HEK293 (cell line): ENCODE measurements at regions not wholly inside any gene's neighbourhood (a gene's known extent, or its start where the extent isn't known, plus 50 kb on each side); places are given as distances from the start of the nearest gene placed in this dataset.
"Not testable (repeated sequence)": the region's sequence is repeated elsewhere in the genome, so short reads cannot be mapped to it uniquely, and the experiment has no call there.

Experiments
- CTCF ChIA-PET: fragments of 350-600 bp; formaldehyde crosslinking; extraction: SDS; loops from one replicate; lab custom pipeline; 2021; ENCODE audit warnings: antibody characterized with exemption; lab: Yijun Ruan, JAX
- POLR2A ChIA-PET: fragments of 300-600 bp; formaldehyde crosslinking; extraction: SDS; loops from one replicate; lab custom pipeline; 2020; ENCODE audit warnings: antibody characterized with exemption, inconsistent platforms; lab: Yijun Ruan, JAX
- H3K27ac ChIP-seq: fragments of 200-500 bp; sonication (Bioruptor generic); 2 replicates; pipeline ENCODE4 v1.5.1; 2014; ENCODE audit warnings: low read depth, low read length, control low read depth, inconsistent platforms; ENCODE audit errors: extremely low read depth
- H3K36me3 ChIP-seq, 2 experiments: fragments of 200-500 bp in 1 of 2; sonication (Bioruptor generic) in 1 of 2; 1 replicate in 1 of 2; 2 replicates in 1 of 2; pipeline ENCODE4 v1.5.1; 2014 to 2017; ENCODE audit warnings: inconsistent platforms in 2 of 2, low read length in 2 of 2; ENCODE audit not compliant: control insufficient read depth in 2 of 2, insufficient read depth in 1 of 2
- H3K4me1 ChIP-seq: fragments of 200-500 bp; sonication (Bioruptor generic); 2 replicates; pipeline ENCODE4 v1.5.1; 2014; ENCODE audit warnings: mild to moderate bottlenecking, low read length, inconsistent platforms; ENCODE audit not compliant: control insufficient read depth, insufficient read depth
- H3K4me3 ChIP-seq: 2 replicates; pipeline ENCODE4 v1.5.1; 2011; ENCODE audit warnings: low read depth, mild to moderate bottlenecking, control low read depth, low read length, moderate library complexity
- H3K9me3 ChIP-seq: fragments of 200-500 bp; sonication (Bioruptor generic); 2 replicates; pipeline ENCODE4 v1.5.1; 2014; ENCODE audit warnings: low read depth, low read length, inconsistent platforms; ENCODE audit not compliant: control insufficient read depth, insufficient read depth
- HIC1 ChIP-seq: fragments of 450-650 bp; formaldehyde crosslinking; IDR thresholded peaks from 2 replicates; pipeline ENCODE4 v1.5.1; 2016; ENCODE audit warnings: missing biosample characterization, missing genetic modification characterization
- ZBTB48 ChIP-seq: fragments of 450-650 bp; formaldehyde crosslinking; IDR thresholded peaks from 2 replicates; pipeline ENCODE4 v1.5.1; 2016; ENCODE audit warnings: missing biosample characterization, missing genetic modification characterization
- ZBTB8A ChIP-seq: fragments of 450-650 bp; formaldehyde crosslinking; IDR thresholded peaks from 2 replicates; pipeline ENCODE4 v1.5.1; 2016; ENCODE audit warnings: missing biosample characterization, missing genetic modification characterization
- ZFHX2 ChIP-seq: fragments of 450-650 bp; formaldehyde crosslinking; conservative IDR thresholded peaks from 2 replicates; pipeline ENCODE4 v1.5.1; 2016; ENCODE audit warnings: missing biosample characterization, missing genetic modification characterization
- ZIC2 ChIP-seq: fragments of 450-650 bp; formaldehyde crosslinking; IDR thresholded peaks from 2 replicates; pipeline ENCODE4 v1.5.1; 2016; ENCODE audit warnings: missing biosample characterization, missing genetic modification characterization
- ZNF324 ChIP-seq: fragments of 450-650 bp; formaldehyde crosslinking; IDR thresholded peaks from 2 replicates; pipeline ENCODE4 v1.5.1; 2016; ENCODE audit warnings: missing biosample characterization, missing genetic modification characterization
- ZNF501 ChIP-seq: fragments of 450-650 bp; formaldehyde crosslinking; IDR thresholded peaks from 2 replicates; pipeline ENCODE4 v1.5.1; 2016; ENCODE audit warnings: missing biosample characterization, missing genetic modification characterization
- ZNF596 ChIP-seq: fragments of 450-650 bp; IDR thresholded peaks from 2 replicates; pipeline ENCODE4 v1.5.0; 2018; ENCODE audit warnings: missing biosample characterization, mild to moderate bottlenecking, missing genetic modification characterization, moderate library complexity
- ZNF660 ChIP-seq: fragments of 450-650 bp; IDR thresholded peaks from 2 replicates; pipeline ENCODE4 v1.5.1; 2018; ENCODE audit warnings: missing biosample characterization, mild to moderate bottlenecking, missing genetic modification characterization
- TF ChIP-seq, protein P1 (sequence below): fragments of 450-650 bp; formaldehyde crosslinking; IDR thresholded peaks from 2 replicates; pipeline ENCODE4 v1.5.1; 2016; ENCODE audit warnings: missing biosample characterization, missing genetic modification characterization
- TF ChIP-seq, protein P2 (sequence below): fragments of 450-650 bp; formaldehyde crosslinking; IDR thresholded peaks from 2 replicates; pipeline ENCODE4 v1.5.1; 2017; ENCODE audit warnings: missing biosample characterization, missing genetic modification characterization

GRCh38 chr7:149635561-149636329 lies 137.6 kb downstream of the ZNF467 start (continued):
- TF ChIP-seq HIC1 (peak; percentile 68), ZBTB8A (tag by site-specific recombination) (peak; percentile 91), ZBTB48 (tag by site-specific recombination) (peak; percentile 87), ZNF324 (tag by site-specific recombination) (peak; percentile 75), ZNF501 (tag by site-specific recombination) (no peak), ZNF660 (tag by site-specific recombination) (peak; percentile 79; the same call in 1 of the 2 replicates), ZNF596 (tag by site-specific recombination) (peak; percentile 68; the same call in 1 of the 2 replicates)
- TF ChIP-seq, all 188 proteins: peak for 35

GRCh38 chr7:149633976-149634945 lies 136.7 kb upstream of the ZNF746 start:
- Histone ChIP-seq H3K4me1 (no peaks in the 10 kb centered on the region), H3K4me3 (no peak overlapping the region), H3K36me3 (no peaks in the 10 kb centered on the region), H3K27ac (no peak overlapping the region), H3K9me3 (no peaks in the 10 kb centered on the region)
- 0 out of 2 replicates have a peak, but pooled peaks have one; percentile 16 for TF ChIP-seq ZIC2 (tag by site-specific recombination)
- TF ChIP-seq, protein P1, sequence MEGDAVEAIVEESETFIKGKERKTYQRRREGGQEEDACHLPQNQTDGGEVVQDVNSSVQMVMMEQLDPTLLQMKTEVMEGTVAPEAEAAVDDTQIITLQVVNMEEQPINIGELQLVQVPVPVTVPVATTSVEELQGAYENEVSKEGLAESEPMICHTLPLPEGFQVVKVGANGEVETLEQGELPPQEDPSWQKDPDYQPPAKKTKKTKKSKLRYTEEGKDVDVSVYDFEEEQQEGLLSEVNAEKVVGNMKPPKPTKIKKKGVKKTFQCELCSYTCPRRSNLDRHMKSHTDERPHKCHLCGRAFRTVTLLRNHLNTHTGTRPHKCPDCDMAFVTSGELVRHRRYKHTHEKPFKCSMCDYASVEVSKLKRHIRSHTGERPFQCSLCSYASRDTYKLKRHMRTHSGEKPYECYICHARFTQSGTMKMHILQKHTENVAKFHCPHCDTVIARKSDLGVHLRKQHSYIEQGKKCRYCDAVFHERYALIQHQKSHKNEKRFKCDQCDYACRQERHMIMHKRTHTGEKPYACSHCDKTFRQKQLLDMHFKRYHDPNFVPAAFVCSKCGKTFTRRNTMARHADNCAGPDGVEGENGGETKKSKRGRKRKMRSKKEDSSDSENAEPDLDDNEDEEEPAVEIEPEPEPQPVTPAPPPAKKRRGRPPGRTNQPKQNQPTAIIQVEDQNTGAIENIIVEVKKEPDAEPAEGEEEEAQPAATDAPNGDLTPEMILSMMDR (tag by site-specific recombination) = no peak
- ChIA-PET POLR2A (no interaction called here), CTCF (interaction anchor here (0.6 to 2.7 kb wide), 2 partner anchors 9 to 113 kb away, joined by 4 to 15 read pairs; no protein-coding TSS in a partner anchor)

GRCh38 chr7:149628361-149629149 lies 130.9 kb upstream of the ZNF746 start:
- H3K9me3 ChIP-seq, H3K27ac ChIP-seq, H3K36me3 ChIP-seq, POLR2A ChIA-PET, H3K4me3 ChIP-seq, H3K4me1 ChIP-seq: not testable (repeated sequence)
- TF ChIP-seq ZFHX2 (tag by site-specific recombination) = peak; percentile 14; the same call in 1 of the 2 replicates
- TF ChIP-seq, protein P2, sequence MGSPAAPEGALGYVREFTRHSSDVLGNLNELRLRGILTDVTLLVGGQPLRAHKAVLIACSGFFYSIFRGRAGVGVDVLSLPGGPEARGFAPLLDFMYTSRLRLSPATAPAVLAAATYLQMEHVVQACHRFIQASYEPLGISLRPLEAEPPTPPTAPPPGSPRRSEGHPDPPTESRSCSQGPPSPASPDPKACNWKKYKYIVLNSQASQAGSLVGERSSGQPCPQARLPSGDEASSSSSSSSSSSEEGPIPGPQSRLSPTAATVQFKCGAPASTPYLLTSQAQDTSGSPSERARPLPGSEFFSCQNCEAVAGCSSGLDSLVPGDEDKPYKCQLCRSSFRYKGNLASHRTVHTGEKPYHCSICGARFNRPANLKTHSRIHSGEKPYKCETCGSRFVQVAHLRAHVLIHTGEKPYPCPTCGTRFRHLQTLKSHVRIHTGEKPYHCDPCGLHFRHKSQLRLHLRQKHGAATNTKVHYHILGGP (tag by site-specific recombination) = 0 out of 2 replicates have a peak, but pooled peaks have one; percentile 10
- CTCF ChIA-PET = interaction anchor here (0.6 to 1.6 kb wide), 2 partner anchors 34 to 1891 kb away, joined by 3 to 8 read pairs; partner anchors contain the start of gene RHEB
